ENCODE measurements at regions not wholly inside any gene's neighbourhood (a gene's known extent, or its start where the extent isn't known, plus 50 kb on each side); places are given as distances from the start of the nearest gene placed in this dataset.
"Not testable (repeated sequence)": the region's sequence is repeated elsewhere in the genome, so short reads cannot be mapped to it uniquely, and the experiment has no call there.

GRCh38 chr15:22303112-22303511 lies 155.6 kb upstream of the GOLGA6L22 start:
- DNase-seq (ENCODE audit: extremely low read depth in 1 of 2, low read depth in 1 of 2) = not testable (repeated sequence)

All from activated CD8-positive, alpha-beta memory T cell treated with anti-CD3 and anti-CD28 coated beads for 1 hour (primary cell).